SK-N-DZ (cell line): ENCODE measurements at regions not wholly inside any gene's neighbourhood (a gene's known extent, or its start where the extent isn't known, plus 50 kb on each side); places are given as distances from the start of the nearest gene placed in this dataset.

Source experiments
- DNase-seq: peaks from one replicate; pipeline ENCODE4 v3.0.0-alpha.2; 2015; ENCODE audit warnings: low spot score

- DNase-seq, result no peak
Measured at GRCh38 chr4:176902710-176903323, 110.1 kb upstream of the VEGFC start.

GRCh38 chr4:176906709-176907108 lies 114.0 kb upstream of the VEGFC start:
- no peak for DNase-seq

DNA sequence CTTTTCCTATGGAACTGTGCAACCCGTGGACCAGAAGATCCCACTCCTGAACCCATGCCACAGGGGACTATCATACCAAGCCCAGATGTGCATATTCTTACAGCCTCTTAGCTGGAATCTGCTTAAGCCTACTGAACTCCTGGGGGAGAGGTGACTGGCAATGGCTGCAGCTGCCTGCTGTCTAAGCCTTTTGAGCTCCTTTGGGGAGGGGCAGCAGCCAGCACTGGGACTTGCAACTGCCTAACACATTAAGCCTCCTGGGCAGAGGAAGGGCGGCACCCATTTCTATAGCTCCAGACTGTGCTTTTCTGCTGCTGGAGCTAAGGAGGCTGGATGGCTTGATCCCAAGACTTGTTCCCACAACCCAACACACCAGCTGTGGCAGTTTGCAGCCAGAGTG lies 117.9 kb upstream of the VEGFC start:
- no peak for DNase-seq

- no peak for DNase-seq
Measured at GRCh38 chr4:176919631-176920030, 126.9 kb upstream of the VEGFC start.

DNA sequence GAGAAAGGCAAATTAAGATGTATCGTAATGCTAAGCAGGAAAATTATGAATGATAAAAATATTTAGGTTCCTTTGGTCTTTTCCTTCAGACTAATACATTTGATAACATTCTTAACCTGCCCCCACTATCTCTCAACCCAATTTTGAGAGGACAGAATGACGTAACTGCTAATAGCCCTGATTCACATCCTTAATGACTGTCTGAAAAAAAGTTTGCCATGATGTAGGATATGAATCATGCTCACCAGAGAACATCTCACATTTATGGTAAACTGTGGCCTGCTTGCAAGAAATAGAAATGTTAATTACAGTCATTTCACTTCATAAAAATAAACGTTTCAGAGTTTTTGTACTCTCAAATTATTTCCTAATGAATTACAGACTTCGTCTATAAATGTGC lies 128.0 kb upstream of the VEGFC start:
- DNase-seq, result no peak

DNA sequence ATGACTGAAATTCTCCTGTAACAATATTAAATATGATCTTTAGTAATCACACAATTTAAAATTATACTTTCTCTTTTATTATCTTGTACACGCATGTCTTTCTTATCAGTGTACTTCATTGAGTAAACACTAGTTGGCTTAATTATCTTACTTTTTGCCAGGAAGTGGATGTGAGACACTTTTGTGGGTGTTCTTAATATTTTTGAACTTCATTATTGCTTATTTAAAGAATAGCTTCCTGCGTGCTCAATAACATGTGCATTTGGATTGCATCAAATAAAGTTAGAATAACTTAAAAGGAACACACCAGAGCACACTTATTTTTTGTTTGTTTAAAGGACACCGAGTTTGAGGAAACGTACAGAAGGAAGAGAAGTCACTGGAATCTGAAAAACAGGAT lies 128.5 kb upstream of the VEGFC start:
- DNase-seq, result no peak

- no peak for DNase-seq
Measured at GRCh38 chr4:176924238-176924637, 131.5 kb upstream of the VEGFC start.

DNA sequence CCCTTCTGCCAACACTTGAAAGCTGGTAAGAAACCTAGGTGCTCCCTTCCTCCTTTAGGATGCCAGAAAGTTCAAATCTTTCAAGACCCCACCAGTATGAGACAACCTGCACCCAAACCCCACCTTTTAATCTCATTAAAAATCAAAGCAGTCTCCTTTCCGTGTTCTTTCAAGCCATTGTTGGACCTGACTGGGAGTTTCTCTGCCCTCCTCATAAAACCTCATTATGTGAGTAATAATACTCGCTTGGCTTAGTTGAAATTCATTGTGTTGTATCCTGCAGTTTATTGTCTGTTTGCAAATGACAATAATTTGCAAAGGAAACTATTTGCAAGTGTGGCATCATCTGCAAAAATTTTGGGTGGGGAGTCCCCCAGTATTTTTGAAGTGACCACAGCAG lies 133.2 kb upstream of the VEGFC start:
- no peak for DNase-seq

DNA sequence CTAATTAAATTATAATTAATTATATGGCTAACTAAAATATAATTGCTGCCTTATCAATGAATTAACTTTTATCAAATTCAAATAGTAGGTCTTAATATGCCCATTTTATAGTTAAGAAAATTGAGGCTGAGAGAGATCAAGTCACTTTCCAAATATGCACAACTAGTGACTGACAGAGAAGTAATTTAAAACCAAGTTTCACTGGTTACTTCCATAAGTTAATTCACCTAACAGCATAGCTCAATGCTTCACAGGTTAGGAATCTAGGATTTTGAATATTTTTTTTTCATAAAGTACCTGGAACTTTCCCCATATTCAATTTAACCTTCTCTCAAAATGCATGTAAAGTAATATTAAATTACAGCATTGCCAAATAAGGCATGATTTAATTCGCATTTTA lies 134.4 kb upstream of the VEGFC start:
- no peak for DNase-seq

DNA sequence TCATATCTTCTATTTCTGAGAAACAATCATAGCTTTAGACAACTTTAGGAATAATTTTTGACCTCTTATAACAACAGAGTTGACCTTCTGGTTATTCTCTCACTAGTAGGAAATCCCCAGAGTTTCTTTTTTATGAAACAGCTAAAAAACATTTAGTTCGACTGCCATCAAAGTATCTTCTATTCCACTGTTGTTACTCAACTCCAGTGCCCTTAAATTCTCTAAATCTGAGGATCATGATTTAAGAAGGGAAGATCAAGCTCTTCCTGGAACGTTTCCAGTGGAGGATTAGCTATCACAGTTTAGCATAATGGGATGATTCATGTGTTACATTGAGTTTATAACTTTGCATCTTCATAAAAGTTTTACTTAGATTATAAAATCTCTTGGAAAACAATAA lies 134.9 kb upstream of the VEGFC start:
- no peak for DNase-seq

DNA sequence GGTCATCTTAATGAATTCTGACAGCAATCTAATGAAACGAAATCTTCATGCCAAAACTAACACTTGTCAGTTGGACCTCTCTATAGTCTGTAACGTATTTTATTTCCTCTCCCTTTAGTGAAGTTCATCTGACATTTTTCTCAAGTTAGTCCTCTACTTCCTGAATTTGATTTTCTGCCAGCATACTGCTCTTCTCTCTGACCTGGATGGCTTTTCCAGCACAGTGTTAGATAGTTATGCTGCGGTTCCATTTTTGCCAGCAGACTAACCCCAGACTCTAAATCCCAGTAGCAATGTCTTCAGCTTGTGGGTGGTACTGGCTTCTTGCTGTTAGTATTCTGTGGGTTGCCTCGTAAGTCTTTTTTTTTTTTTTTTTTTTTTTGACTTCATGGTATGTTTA lies 146.7 kb upstream of the VEGFC start:
- DNase-seq, result no peak

- DNase-seq, result no peak
Measured at GRCh38 chr4:176945334-176945733, 152.6 kb upstream of the VEGFC start.

DNA sequence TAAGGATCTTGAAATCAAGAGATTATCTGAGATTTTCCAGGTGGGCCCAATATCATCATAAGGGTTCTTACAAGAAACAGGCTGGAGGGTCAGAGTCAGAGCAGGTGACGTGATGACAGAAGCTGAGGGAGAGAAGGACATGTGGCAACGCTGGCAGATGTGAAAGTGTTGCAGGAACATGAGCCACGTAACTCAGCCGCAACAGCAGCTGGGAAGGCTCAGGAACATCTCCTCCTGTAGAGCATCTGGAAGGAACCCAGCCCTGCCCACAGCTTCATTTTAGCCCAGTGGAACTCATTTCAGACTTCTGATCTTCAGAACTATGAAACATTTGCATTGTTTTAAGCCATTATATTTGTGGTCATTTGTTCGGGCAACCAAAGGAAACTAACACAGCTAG lies 156.3 kb upstream of the VEGFC start:
- DNase-seq, result peak; percentile 10

- DNase-seq, result no peak
Measured at GRCh38 chr4:176953021-176953420, 160.3 kb upstream of the VEGFC start.

DNA sequence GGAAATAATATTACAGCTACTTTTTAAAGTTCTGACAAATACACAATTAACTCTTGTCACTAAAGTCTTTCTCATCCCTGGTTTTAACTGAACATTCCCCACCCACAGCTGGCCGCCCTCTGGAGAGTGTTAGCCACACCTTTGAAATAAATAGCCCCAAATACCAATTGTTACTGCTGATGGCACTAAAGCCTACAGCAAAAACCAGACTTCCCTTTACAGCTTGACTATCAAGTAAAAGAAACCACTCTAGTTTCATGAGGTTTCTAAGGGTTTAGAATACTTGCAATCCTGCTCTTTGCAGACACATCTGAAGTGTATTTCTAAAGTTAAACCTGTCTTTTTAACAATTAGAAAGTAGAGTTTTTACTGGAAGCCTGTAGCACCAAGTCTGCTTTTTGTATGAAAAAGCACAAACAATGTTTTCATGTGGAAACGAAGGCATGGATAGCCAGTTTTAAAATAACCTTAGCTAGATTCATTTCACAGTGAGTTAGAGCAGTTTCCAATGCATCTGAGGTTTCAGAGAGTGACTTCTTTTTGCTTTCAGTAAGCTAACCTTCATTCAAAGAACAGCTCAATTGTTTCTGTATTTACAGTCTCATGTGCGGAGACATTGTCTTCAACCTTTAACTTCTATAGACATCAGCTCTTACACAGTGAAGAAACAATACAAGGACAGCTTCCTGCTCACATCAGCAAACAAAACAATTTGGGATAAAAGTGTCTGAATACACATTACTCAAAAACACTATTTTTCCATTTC lies 164.8 kb upstream of the VEGFC start:
- DNase-seq, result no peak

DNA sequence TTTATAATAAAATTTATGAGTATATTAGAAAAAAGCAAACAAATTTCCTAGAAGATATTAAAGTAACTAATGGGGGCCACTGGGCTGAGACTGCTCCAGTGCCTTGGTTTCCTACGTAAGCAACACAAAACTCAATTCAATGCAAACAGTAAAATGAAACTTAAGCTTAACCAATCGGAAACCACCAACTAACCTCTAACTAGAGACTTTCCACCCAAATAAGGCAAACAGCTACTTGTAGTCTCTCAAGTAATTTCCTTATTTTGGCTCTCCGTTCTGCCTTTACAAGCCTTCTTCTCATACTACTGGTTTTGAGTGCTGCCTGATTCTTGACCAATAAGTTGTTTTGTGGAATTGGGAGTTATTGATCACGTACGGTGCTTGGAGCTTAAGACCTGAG lies 167.3 kb upstream of the VEGFC start:
- DNase-seq, result no peak

- DNase-seq, result no peak
Measured at GRCh38 chr4:176963121-176963520, 170.4 kb upstream of the VEGFC start.

DNA sequence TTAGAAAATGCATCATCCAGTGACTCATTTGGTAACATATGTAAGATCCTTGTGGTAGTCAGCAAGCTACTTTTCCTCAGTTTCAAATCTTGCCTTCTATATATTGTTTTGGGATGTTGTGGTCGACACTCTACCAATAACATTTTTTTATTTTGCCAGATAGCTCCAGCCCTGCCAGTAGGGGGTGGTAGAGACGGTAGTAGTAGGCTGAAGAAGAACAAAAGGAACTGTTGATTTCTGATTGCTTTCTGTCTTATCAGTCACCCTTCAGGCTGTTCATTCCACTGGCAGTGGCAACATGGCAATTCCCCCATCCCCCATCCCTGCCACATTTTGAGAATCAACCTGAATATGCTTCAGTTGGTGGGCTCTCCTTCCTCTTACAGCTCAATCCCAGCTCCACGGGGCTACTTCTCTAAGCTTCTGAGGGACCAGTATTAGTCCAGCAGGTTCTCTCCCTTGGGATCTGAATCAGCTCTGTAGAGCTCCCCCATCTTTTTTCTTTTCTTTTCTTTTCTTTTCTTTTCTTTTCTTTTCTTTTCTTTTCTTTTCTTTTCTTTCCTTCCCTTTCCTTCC lies 171.5 kb upstream of the VEGFC start:
- DNase-seq, result no peak

- no peak for DNase-seq
Measured at GRCh38 chr4:176967586-176967985, 174.9 kb upstream of the VEGFC start.

- no peak for DNase-seq
Measured at GRCh38 chr4:176968094-176968493, 175.4 kb upstream of the VEGFC start.

DNA sequence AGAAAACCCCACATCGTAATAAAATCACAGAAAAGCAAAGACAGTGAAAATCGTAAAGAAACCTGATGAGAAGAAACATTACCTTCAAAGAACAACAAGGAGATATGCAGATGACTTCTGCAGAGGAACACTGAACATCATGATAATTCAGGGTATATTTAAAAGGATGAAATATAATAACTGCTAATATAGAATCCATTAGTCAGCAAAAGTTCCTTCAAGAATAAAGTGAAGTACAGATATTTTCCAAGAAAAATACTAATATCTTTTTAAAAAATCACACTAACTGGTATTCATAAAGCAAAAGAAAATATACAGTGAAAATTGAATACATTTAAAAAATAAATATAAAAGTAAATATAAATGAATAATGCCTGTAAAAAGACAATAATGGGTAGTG lies 176.3 kb upstream of the VEGFC start:
- no peak for DNase-seq

DNA sequence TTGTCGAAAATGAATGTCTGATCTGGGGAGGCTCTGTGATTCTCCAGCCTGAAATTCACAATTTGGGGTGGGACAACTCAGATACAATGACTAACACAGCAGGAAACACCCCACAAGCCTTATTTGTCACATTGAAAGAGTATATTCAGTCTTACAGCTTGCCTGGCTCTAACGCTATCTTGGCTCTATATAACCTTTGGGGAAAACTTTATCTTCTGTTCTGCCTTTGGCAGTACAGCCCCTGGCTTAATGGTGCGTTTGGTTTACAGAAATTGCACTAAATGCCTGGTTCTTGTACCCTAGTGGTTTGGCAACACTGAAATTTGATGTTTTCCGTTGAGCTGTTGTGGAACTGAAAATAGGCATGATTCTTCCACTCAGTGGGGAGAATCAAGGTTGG lies 178.1 kb upstream of the VEGFC start:
- no peak for DNase-seq

DNA sequence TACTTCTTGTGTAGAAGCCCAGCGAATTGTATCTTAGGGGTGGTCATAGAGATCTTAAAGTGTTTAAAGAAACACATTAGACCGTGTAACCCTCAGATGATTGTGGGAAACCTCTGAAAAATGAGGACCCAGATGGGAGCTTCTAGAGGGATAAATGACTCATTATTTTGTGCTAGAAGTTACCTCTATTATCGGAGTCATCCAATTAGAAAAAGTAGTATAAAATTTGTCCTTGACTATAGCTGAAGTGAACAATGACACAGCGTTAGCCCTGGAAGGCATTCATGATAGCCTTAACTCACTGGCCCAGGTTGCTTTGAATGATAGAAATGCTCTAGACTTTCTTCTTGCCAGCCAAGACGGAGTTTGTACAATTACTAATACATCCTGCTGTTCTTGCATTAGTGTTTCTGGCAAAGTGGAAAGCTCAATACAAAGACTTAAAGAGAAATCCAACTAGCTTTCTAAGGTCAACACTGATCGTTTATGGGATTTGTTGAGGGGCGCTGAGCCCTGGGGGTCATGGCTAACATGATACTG lies 178.9 kb upstream of the VEGFC start:
- DNase-seq, result no peak
